ENCODE measurements at regions not wholly inside any gene's neighbourhood (a gene's known extent, or its start where the extent isn't known, plus 50 kb on each side); places are given as distances from the start of the nearest gene placed in this dataset.

GRCh38 chr7:131618391-131618790, 62.0 kb upstream of the PODXL start:
- Histone ChIP-seq H3K4me1 (peaks cover 13% of the 10 kb centered on the region), H3K36me3 (no peaks in the 10 kb centered on the region), H3K9me3 (no peaks in the 10 kb centered on the region), H3K27ac (no peak overlapping the region), H3K27me3 (peaks cover 3% of the 10 kb centered on the region), H3K4me3 (no peak overlapping the region)
- WGBS, result 83% methylated on average over 5 of the region's 5 CpGs
- no peak for DNase-seq (ENCODE audit: low spot score in 2 of 2)
- TF ChIP-seq, protein P1, sequence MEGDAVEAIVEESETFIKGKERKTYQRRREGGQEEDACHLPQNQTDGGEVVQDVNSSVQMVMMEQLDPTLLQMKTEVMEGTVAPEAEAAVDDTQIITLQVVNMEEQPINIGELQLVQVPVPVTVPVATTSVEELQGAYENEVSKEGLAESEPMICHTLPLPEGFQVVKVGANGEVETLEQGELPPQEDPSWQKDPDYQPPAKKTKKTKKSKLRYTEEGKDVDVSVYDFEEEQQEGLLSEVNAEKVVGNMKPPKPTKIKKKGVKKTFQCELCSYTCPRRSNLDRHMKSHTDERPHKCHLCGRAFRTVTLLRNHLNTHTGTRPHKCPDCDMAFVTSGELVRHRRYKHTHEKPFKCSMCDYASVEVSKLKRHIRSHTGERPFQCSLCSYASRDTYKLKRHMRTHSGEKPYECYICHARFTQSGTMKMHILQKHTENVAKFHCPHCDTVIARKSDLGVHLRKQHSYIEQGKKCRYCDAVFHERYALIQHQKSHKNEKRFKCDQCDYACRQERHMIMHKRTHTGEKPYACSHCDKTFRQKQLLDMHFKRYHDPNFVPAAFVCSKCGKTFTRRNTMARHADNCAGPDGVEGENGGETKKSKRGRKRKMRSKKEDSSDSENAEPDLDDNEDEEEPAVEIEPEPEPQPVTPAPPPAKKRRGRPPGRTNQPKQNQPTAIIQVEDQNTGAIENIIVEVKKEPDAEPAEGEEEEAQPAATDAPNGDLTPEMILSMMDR (IDR thresholded peaks at IDR 0.05), result no peak

DNA sequence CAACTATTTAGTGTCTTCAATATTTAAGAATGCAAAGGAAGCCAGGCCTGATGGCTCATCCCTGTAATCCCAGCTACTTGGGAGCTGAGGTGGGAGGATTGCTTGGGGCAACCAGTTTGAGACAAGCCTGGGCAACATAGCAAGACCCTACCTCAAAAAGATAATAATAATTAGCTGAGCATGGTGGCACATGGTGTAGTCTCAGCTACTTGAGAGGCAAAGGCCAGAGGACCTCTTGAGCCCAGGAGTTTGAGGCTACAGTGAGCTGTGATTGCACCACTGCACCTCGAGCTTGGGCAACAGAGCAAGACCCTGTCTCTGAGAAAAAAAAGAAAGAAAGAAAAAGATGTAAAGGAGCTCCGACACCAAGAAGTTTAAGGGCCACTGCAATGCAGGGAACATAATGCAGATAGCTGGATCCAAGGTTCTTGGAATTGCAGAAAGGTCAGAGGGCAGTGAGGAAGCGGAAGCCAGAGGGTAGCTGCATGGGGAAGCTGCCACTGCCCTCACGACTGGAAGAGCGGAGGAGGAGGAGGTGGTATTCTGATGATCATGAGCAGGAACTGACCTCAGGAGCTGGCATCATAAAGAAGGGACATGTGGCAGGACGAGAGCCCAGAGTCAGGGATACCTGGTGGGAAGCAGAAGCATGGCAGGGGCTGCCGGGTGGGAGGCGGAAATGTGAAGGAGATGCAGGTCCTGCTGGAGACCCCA, 60.2 kb upstream of the PODXL start:
- H3K4me1 ChIP-seq, result peaks cover 11% of the 10 kb centered on the region
- H3K27ac ChIP-seq, result no peak overlapping the region
- WGBS, result 82% methylated on average over 8 of the region's 8 CpGs
- TF ChIP-seq, protein P1 (IDR thresholded peaks at IDR 0.05), result no peak
- TF ChIP-seq POLR2AphosphoS5 (IDR thresholded peaks at IDR 0.05) (no peak), POLR2A (IDR thresholded peaks at IDR 0.05) (no peak), EP300 (IDR thresholded peaks at IDR 0.05) (no peak)
- H3K36me3 ChIP-seq, result no peaks in the 10 kb centered on the region
- H3K27me3 ChIP-seq, result peaks cover 3% of the 10 kb centered on the region
- no peak overlapping the region for H3K4me3 ChIP-seq
- H3K9me3 ChIP-seq, result no peaks in the 10 kb centered on the region
- no peak for DNase-seq (ENCODE audit: low spot score in 2 of 2)

DNA sequence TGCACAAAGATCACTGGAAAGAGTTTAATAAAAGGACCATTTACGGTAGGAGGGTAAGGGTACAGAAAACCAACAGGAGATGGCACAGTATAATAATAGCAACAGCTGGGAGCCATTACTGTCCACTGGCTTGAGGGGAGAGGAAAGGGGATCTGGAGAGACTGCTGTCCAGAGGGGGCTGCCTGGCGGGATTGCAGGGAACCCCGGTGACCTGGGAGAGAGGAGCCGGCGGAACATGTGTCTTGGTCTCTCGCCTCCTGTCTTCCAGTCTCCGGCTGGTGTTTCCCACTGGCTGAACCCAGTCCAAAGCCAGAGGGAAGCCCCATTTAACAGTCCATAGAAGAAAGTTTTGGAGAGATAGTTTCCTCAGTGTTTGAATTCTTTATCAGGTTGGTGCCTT, 57.5 kb upstream of the PODXL start:
- Histone ChIP-seq H3K36me3 (no peaks in the 10 kb centered on the region), H3K27me3 (peaks cover 3% of the 10 kb centered on the region), H3K4me1 (no peaks in the 10 kb centered on the region), H3K27ac (no peak overlapping the region), H3K4me3 (no peak overlapping the region), H3K9me3 (no peaks in the 10 kb centered on the region)
- DNase-seq (ENCODE audit: low spot score in 2 of 2), result no peak
- TF ChIP-seq POLR2A (IDR thresholded peaks at IDR 0.05), result no peak
- WGBS, result 84% methylated on average over 7 of the region's 7 CpGs

GRCh38 chr7:131610007-131610406, 53.6 kb upstream of the PODXL start:
- no peak for DNase-seq (ENCODE audit: low spot score in 2 of 2)
- Histone ChIP-seq H3K27ac (no peak overlapping the region), H3K27me3 (peaks cover 11% of the 10 kb centered on the region), H3K4me3 (no peak overlapping the region), H3K4me1 (peaks cover 3% of the 10 kb centered on the region), H3K9me3 (no peaks in the 10 kb centered on the region), H3K36me3 (no peaks in the 10 kb centered on the region)
- TF ChIP-seq POLR2A (IDR thresholded peaks at IDR 0.05) (no peak), EP300 (IDR thresholded peaks at IDR 0.05) (no peak), POLR2AphosphoS5 (IDR thresholded peaks at IDR 0.05) (no peak)
- TF ChIP-seq, protein P1 (IDR thresholded peaks at IDR 0.05), result no peak
- WGBS, result 90% methylated on average over 5 of the region's 5 CpGs

DNA sequence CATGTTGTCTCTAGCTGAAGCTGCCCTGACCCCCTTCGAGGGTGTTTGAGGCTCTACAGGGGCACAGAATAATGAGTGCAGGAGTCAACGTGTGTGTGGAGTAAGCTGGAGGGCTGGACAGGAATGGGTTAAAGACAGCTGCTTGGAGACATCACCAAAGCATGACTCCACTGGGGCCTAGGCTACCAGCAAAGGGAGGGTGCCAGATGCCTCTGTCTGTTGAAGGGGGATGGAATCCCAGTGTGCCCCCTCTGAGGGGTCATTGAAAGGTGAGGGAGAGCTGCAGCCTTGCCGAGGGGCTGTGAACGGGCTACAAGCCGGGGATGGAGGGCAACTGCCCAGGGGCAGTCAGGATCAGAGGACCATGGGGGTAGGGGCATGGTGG, 51.7 kb upstream of the PODXL start:
- Histone ChIP-seq H3K36me3 (no peaks in the 10 kb centered on the region), H3K9me3 (no peaks in the 10 kb centered on the region), H3K27ac (no peak overlapping the region), H3K4me3 (no peak overlapping the region), H3K27me3 (peaks cover 17% of the 10 kb centered on the region), H3K4me1 (peaks cover 3% of the 10 kb centered on the region)
- no peak for DNase-seq (ENCODE audit: low spot score in 2 of 2)
- TF ChIP-seq POLR2A (IDR thresholded peaks at IDR 0.05) (no peak), POLR2AphosphoS5 (IDR thresholded peaks at IDR 0.05) (no peak), EP300 (IDR thresholded peaks at IDR 0.05) (no peak)
- TF ChIP-seq, protein P1 (IDR thresholded peaks at IDR 0.05), result no peak
- 48% methylated on average over 5 of the region's 5 CpGs for WGBS
